ENCODE measurements at regions not wholly inside any gene's neighbourhood (a gene's known extent, or its start where the extent isn't known, plus 50 kb on each side); places are given as distances from the start of the nearest gene placed in this dataset.

DNA sequence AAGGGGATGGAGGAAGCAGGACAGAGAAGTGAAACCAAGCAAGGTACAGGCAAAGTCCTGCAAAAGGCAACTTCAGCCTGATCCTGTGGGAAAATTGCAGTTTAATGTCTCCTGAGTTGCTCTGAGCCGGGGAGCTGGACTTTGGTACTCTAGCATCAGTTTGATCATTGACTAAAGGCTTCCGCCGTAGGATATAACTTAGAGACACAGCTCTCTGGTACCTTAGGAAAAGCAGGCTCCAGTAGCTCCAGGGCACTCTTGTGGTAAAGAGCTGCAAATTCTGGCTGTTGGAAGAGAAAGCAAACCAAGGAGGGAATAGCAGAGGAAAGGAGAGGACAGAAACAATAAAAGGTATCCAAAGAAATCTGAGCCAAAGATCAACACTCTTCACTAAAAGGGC is 521.1 kb downstream of the PLOD2 start:
- Mint-ChIP-seq H3K36me3 (ENCODE audit: low read depth, unreplicated experiment) (no peaks in the 10 kb centered on the region), H3K9me3 (ENCODE audit: unreplicated experiment) (no peaks in the 10 kb centered on the region), H3K27me3 (ENCODE audit: low read depth, unreplicated experiment) (no peaks in the 10 kb centered on the region), H3K27ac (ENCODE audit: unreplicated experiment) (no peak overlapping the region), H3K4me1 (ENCODE audit: low read depth, unreplicated experiment) (no peaks in the 10 kb centered on the region), H3K4me3 (ENCODE audit: unreplicated experiment) (no peak overlapping the region)
- Histone ChIP-seq H3K36me3 (ENCODE audit: insufficient read depth, low read length) (no peaks in the 10 kb centered on the region), H3K9ac (ENCODE audit: low read length) (no peak overlapping the region), H3K27me3 (ENCODE audit: insufficient read depth, low read length) (no peaks in the 10 kb centered on the region), H2AFZ (ENCODE audit: low read depth, low read length) (no peak overlapping the region), H3K4me2 (ENCODE audit: low read length) (no peak overlapping the region), H3K4me3 (ENCODE audit: insufficient read depth, low read depth, low read length) (no peak overlapping the region), H4K20me1 (ENCODE audit: insufficient read depth, low read length) (no peaks in the 10 kb centered on the region), H3K9me3 (ENCODE audit: insufficient read depth, low read depth, low read length) (no peaks in the 10 kb centered on the region), H3K79me2 (ENCODE audit: insufficient read depth, low read length) (no peaks in the 10 kb centered on the region), H3K27ac (ENCODE audit: low read depth, low read length) (no peak overlapping the region), H3K4me1 (ENCODE audit: insufficient read depth, low read length) (no peaks in the 10 kb centered on the region)
- TF ChIP-seq, protein P1, sequence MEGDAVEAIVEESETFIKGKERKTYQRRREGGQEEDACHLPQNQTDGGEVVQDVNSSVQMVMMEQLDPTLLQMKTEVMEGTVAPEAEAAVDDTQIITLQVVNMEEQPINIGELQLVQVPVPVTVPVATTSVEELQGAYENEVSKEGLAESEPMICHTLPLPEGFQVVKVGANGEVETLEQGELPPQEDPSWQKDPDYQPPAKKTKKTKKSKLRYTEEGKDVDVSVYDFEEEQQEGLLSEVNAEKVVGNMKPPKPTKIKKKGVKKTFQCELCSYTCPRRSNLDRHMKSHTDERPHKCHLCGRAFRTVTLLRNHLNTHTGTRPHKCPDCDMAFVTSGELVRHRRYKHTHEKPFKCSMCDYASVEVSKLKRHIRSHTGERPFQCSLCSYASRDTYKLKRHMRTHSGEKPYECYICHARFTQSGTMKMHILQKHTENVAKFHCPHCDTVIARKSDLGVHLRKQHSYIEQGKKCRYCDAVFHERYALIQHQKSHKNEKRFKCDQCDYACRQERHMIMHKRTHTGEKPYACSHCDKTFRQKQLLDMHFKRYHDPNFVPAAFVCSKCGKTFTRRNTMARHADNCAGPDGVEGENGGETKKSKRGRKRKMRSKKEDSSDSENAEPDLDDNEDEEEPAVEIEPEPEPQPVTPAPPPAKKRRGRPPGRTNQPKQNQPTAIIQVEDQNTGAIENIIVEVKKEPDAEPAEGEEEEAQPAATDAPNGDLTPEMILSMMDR (IDR thresholded peaks at IDR 0.05; ENCODE audit: insufficient read depth, low read depth, low read length): no peak
- no peak for TF ChIP-seq EZH2 (IDR thresholded peaks at IDR 0.05; ENCODE audit: insufficient read depth, low read length)
- FAIRE-seq (no peak), DNase-seq (ENCODE audit: low read depth) (no peak)

DNA sequence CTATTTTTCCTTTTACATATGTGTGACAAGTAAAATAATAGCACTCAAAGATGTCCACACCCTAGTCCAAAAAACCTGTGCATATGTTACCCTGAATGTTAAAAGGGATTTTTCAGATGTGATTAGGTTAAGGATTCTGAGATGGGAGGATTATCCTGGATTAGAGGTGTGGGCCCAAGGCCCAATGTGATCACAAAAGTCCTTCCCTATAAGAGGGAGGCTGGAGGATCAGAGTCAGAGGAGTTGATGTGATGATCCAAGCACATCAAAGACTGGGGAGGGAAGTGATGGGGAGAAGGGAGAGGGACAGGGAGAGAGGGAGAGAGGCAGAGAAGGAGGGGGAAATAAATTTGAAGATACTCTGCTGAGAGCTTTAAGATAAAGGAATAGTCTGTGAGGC is 512.6 kb downstream of the PLOD2 start:
- Mint-ChIP-seq H3K9me3 (ENCODE audit: unreplicated experiment) (peaks cover 3% of the 10 kb centered on the region), H3K27me3 (ENCODE audit: low read depth, unreplicated experiment) (no peaks in the 10 kb centered on the region), H3K36me3 (ENCODE audit: low read depth, unreplicated experiment) (no peaks in the 10 kb centered on the region), H3K4me3 (ENCODE audit: unreplicated experiment) (no peak overlapping the region), H3K4me1 (ENCODE audit: low read depth, unreplicated experiment) (no peaks in the 10 kb centered on the region), H3K27ac (ENCODE audit: unreplicated experiment) (no peak overlapping the region)
- H3K36me3 ChIP-seq (ENCODE audit: insufficient read depth, low read length): no peaks in the 10 kb centered on the region
- H3K79me2 ChIP-seq (ENCODE audit: insufficient read depth, low read length): no peaks in the 10 kb centered on the region
- H3K27ac ChIP-seq (ENCODE audit: low read depth, low read length): no peak overlapping the region
- no peaks in the 10 kb centered on the region for H3K27me3 ChIP-seq (ENCODE audit: insufficient read depth, low read length)
- H3K4me3 ChIP-seq (ENCODE audit: insufficient read depth, low read depth, low read length): no peak overlapping the region
- no peak overlapping the region for H3K4me2 ChIP-seq (ENCODE audit: low read length)
- no peak for FAIRE-seq
- H4K20me1 ChIP-seq (ENCODE audit: insufficient read depth, low read length): no peaks in the 10 kb centered on the region
- H3K9me3 ChIP-seq (ENCODE audit: insufficient read depth, low read depth, low read length): no peaks in the 10 kb centered on the region
- H3K9ac ChIP-seq (ENCODE audit: low read length): no peak overlapping the region
- TF ChIP-seq, protein P1 (IDR thresholded peaks at IDR 0.05; ENCODE audit: insufficient read depth, low read depth, low read length): no peak
- no peak for TF ChIP-seq EZH2 (IDR thresholded peaks at IDR 0.05; ENCODE audit: insufficient read depth, low read length)
- no peak for DNase-seq (ENCODE audit: low read depth)
- no peak overlapping the region for H2AFZ ChIP-seq (ENCODE audit: low read depth, low read length)
- H3K4me1 ChIP-seq (ENCODE audit: insufficient read depth, low read length): no peaks in the 10 kb centered on the region

DNA sequence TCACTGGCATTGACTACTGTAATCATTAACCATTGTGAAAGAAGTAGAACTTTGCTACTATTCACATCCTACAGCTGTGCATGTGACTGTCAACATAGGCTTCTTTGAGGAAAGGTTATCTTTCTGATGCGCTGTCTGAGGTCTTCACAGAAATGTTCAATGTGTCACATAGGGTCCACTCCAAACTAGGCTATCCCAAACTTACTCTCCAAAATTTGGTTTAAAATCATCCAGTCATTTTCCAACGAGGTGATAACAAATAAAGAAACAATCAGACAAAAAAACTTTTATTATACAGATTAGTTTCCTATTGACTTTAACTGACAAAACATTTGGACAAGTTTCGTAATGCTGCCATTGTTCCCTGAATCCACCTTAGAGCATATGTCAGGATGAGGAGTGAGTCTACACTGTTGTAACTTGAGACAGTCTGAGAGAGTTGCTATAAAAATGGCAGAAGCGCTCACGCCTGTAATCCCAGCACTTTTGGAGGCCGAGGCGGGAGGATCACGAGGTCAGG is 511.6 kb downstream of the PLOD2 start:
- Histone ChIP-seq H3K9me3 (ENCODE audit: insufficient read depth, low read depth, low read length) (no peaks in the 10 kb centered on the region), H3K79me2 (ENCODE audit: insufficient read depth, low read length) (no peaks in the 10 kb centered on the region), H3K9ac (ENCODE audit: low read length) (no peak overlapping the region), H2AFZ (ENCODE audit: low read depth, low read length) (no peak overlapping the region), H3K36me3 (ENCODE audit: insufficient read depth, low read length) (no peaks in the 10 kb centered on the region), H3K27ac (ENCODE audit: low read depth, low read length) (no peak overlapping the region), H3K4me1 (ENCODE audit: insufficient read depth, low read length) (no peaks in the 10 kb centered on the region), H3K4me2 (ENCODE audit: low read length) (no peak overlapping the region), H4K20me1 (ENCODE audit: insufficient read depth, low read length) (no peaks in the 10 kb centered on the region), H3K4me3 (ENCODE audit: insufficient read depth, low read depth, low read length) (no peak overlapping the region), H3K27me3 (ENCODE audit: insufficient read depth, low read length) (no peaks in the 10 kb centered on the region)
- TF ChIP-seq EZH2 (IDR thresholded peaks at IDR 0.05; ENCODE audit: insufficient read depth, low read length): no peak
- TF ChIP-seq, protein P1 (IDR thresholded peaks at IDR 0.05; ENCODE audit: insufficient read depth, low read depth, low read length): no peak
- no peak overlapping the region for H3K27ac Mint-ChIP-seq (ENCODE audit: unreplicated experiment)
- FAIRE-seq (no peak), DNase-seq (ENCODE audit: low read depth) (no peak)
- no peaks in the 10 kb centered on the region for H3K36me3 Mint-ChIP-seq (ENCODE audit: low read depth, unreplicated experiment)
- no peak overlapping the region for H3K4me3 Mint-ChIP-seq (ENCODE audit: unreplicated experiment)
- H3K9me3 Mint-ChIP-seq (ENCODE audit: unreplicated experiment): peaks cover 3% of the 10 kb centered on the region
- H3K27me3 Mint-ChIP-seq (ENCODE audit: low read depth, unreplicated experiment): no peaks in the 10 kb centered on the region
- H3K4me1 Mint-ChIP-seq (ENCODE audit: low read depth, unreplicated experiment): no peaks in the 10 kb centered on the region

All from astrocyte (in vitro differentiated cells and primary cell).